H9 (cell line): ENCODE measurements at regions not wholly inside any gene's neighbourhood (a gene's known extent, or its start where the extent isn't known, plus 50 kb on each side); places are given as distances from the start of the nearest gene placed in this dataset.

Experiments used
- DNase-seq: peaks from one replicate; pipeline ENCODE4 v3.0.0-alpha.2; 2017
- H2AFZ ChIP-seq: one replicate; pipeline ENCODE4 v1.6.1; 2013; ENCODE audit warnings: mild to moderate bottlenecking, low read length, control low read depth, moderate library complexity
- H2AK5ac ChIP-seq: 2 replicates; pipeline ENCODE4 v1.6.1; 2013; ENCODE audit warnings: low read length, control low read depth, mixed read lengths; ENCODE audit not compliant: insufficient read length
- H2BK120ac ChIP-seq: one replicate; pipeline ENCODE4 v1.6.1; 2013; ENCODE audit warnings: low read depth, mild to moderate bottlenecking, low read length, control low read depth, inconsistent platforms; ENCODE audit not compliant: poor library complexity, severe bottlenecking
- H2BK12ac ChIP-seq: 2 replicates; pipeline ENCODE4 v1.6.1; 2013; ENCODE audit warnings: low read length, control low read depth, mixed read lengths, low read depth; ENCODE audit not compliant: insufficient read length
- H2BK15ac ChIP-seq: 2 replicates; pipeline ENCODE4 v1.6.1; 2013; ENCODE audit warnings: low read depth, low read length, control low read depth
- H2BK20ac ChIP-seq: one replicate; pipeline ENCODE4 v1.6.1; 2013; ENCODE audit warnings: low read depth, mild to moderate bottlenecking, low read length, control low read depth, inconsistent platforms; ENCODE audit not compliant: poor library complexity, severe bottlenecking
- H2BK5ac ChIP-seq: 2 replicates; pipeline ENCODE4 v1.6.1; 2013; ENCODE audit warnings: low read length, control low read depth, mixed read lengths; ENCODE audit not compliant: insufficient read length
- H3K14ac ChIP-seq: 2 replicates; pipeline ENCODE4 v1.6.1; 2013; ENCODE audit warnings: low read length, control low read depth; ENCODE audit not compliant: insufficient read depth
- H3K18ac ChIP-seq: 2 replicates; pipeline ENCODE4 v1.6.1; 2013; ENCODE audit warnings: low read depth, mild to moderate bottlenecking, mixed read lengths, low read length, control low read depth; ENCODE audit not compliant: insufficient read length
- H3K23ac ChIP-seq: 2 replicates; pipeline ENCODE4 v1.6.1; 2013; ENCODE audit warnings: low read length, control low read depth, mixed read lengths, low read depth; ENCODE audit not compliant: insufficient read length
- H3K23me2 ChIP-seq: 2 replicates; pipeline ENCODE4 v1.6.1; 2013; ENCODE audit warnings: low read depth, mild to moderate bottlenecking, mixed read lengths, low read length, control low read depth; ENCODE audit not compliant: insufficient read length, poor library complexity, severe bottlenecking
- H3K27ac ChIP-seq: 2 replicates; pipeline ENCODE4 v1.5.1; 2013; ENCODE audit warnings: low read length, control low read depth, mixed read lengths, low read depth; ENCODE audit not compliant: insufficient read length
- H3K27me3 ChIP-seq: 2 replicates; pipeline ENCODE4 v1.6.1; 2013; ENCODE audit warnings: low read length, control low read depth, inconsistent platforms; ENCODE audit not compliant: insufficient read depth
- H3K4ac ChIP-seq: 2 replicates; pipeline ENCODE4 v1.6.1; 2013; ENCODE audit warnings: low read depth, mild to moderate bottlenecking, control low read depth, inconsistent platforms, low read length, moderate library complexity
- H3K4me1 ChIP-seq: 2 replicates; pipeline ENCODE4 v1.6.1; 2013; ENCODE audit warnings: low read length, control low read depth, inconsistent platforms; ENCODE audit not compliant: insufficient read depth
- H3K4me2 ChIP-seq: 2 replicates; pipeline ENCODE4 v1.6.1; 2013; ENCODE audit warnings: low read length, control low read depth, mixed read lengths; ENCODE audit not compliant: insufficient read length, insufficient read depth
- H3K56ac ChIP-seq: 2 replicates; pipeline ENCODE4 v1.6.1; 2013; ENCODE audit warnings: low read depth, mild to moderate bottlenecking, mixed read lengths, low read length, control low read depth; ENCODE audit not compliant: insufficient read length
- H3K79me1 ChIP-seq: 2 replicates; pipeline ENCODE4 v1.6.1; 2013; ENCODE audit warnings: low read depth, mild to moderate bottlenecking, moderate library complexity, low read length, control low read depth, inconsistent platforms; ENCODE audit not compliant: insufficient read depth, poor library complexity, severe bottlenecking
- H3K79me2 ChIP-seq: 2 replicates; pipeline ENCODE4 v1.6.1; 2013; ENCODE audit warnings: low read length, control low read depth, inconsistent platforms; ENCODE audit not compliant: insufficient read depth
- H3K9ac ChIP-seq: 2 replicates; pipeline ENCODE4 v1.6.1; 2013; ENCODE audit warnings: low read length, control low read depth, mixed read lengths; ENCODE audit not compliant: insufficient read length; ENCODE audit errors: extremely low read depth
- H3K9me3 ChIP-seq: one replicate; pipeline ENCODE4 v1.6.1; 2013; ENCODE audit warnings: low read depth, low read length, inconsistent platforms; ENCODE audit not compliant: control insufficient read depth
- H3T11ph ChIP-seq: one replicate; pipeline ENCODE4 v1.6.1; 2013; ENCODE audit warnings: mild to moderate bottlenecking, low read length, control low read depth, inconsistent platforms
- H4K20me1 ChIP-seq: one replicate; pipeline ENCODE4 v1.6.1; 2013; ENCODE audit not compliant: control insufficient read depth, insufficient read length, insufficient read depth
- H4K5ac ChIP-seq: 2 replicates; pipeline ENCODE4 v1.6.1; 2013; ENCODE audit warnings: low read depth, mild to moderate bottlenecking, mixed read lengths, low read length, control low read depth; ENCODE audit not compliant: insufficient read length
- H4K8ac ChIP-seq: replicated peaks from 2 replicates; pipeline ENCODE4 v1.6.1; 2013; ENCODE audit warnings: low read length, control low read depth, mixed read lengths, low read depth; ENCODE audit not compliant: insufficient read length
- H4K91ac ChIP-seq: 2 replicates; pipeline ENCODE4 v1.6.1; 2013; ENCODE audit warnings: low read depth, mild to moderate bottlenecking, moderate library complexity, mixed read lengths, low read length, control low read depth; ENCODE audit not compliant: insufficient read length
- H3K27ac Mint-ChIP-seq, 3 experiments: 2 replicates in 2 of 3; 3 replicates in 1 of 3; pipeline ENCODE4 v1.8.0; 2020 to 2021; ENCODE audit warnings: mixed read lengths in 3 of 3, mild to moderate bottlenecking in 1 of 3, moderate library complexity in 1 of 3
- H3K27me3 Mint-ChIP-seq: 2 replicates; pipeline ENCODE4 v1.8.0; 2021; ENCODE audit warnings: low read depth, mild to moderate bottlenecking, moderate library complexity, mixed read lengths
- H3K36me3 Mint-ChIP-seq, 3 experiments: 2 replicates in 2 of 3; 3 replicates in 1 of 3; pipeline ENCODE4 v1.8.0; 2020 to 2021; ENCODE audit warnings: low read depth in 3 of 3, mixed read lengths in 3 of 3; ENCODE audit not compliant: insufficient read depth in 1 of 3
- H3K4me1 Mint-ChIP-seq, 2 experiments: 2 replicates each; pipeline ENCODE4 v1.8.0; 2020; ENCODE audit warnings: mixed read lengths in 2 of 2
- H3K4me3 Mint-ChIP-seq, 2 experiments: 2 replicates in 1 of 2; 3 replicates in 1 of 2; pipeline ENCODE4 v1.8.0; 2020 to 2021; ENCODE audit warnings: mild to moderate bottlenecking in 2 of 2, mixed read lengths in 2 of 2, moderate library complexity in 1 of 2
- H3K9me3 Mint-ChIP-seq, 2 experiments: 2 replicates in 1 of 2; 3 replicates in 1 of 2; pipeline ENCODE4 v1.8.0; 2020; ENCODE audit warnings: mild to moderate bottlenecking in 2 of 2, mixed read lengths in 2 of 2, moderate library complexity in 1 of 2
- WGBS: extraction: QIAGEN DNeasy Blood & Tissue Kit; methylation state at CpG from one replicate; pipeline ENCODE4 v1.1.7; 2013; ENCODE audit warnings: missing lambda C conversion rate, low lambda C conversion rate, mixed read lengths; ENCODE audit not compliant: insufficient read length; ENCODE audit errors: extremely low coverage; 5-methylcytosine and 5-hydroxymethylcytosine counted together
- TF ChIP-seq, protein P1 (sequence below): fragments of 200-600 bp; sonication (generic); conservative IDR thresholded peaks from 3 replicates; pipeline ENCODE4 v1.8.0; 2021; ENCODE audit warnings: antibody characterized with exemption, mild to moderate bottlenecking

DNA sequence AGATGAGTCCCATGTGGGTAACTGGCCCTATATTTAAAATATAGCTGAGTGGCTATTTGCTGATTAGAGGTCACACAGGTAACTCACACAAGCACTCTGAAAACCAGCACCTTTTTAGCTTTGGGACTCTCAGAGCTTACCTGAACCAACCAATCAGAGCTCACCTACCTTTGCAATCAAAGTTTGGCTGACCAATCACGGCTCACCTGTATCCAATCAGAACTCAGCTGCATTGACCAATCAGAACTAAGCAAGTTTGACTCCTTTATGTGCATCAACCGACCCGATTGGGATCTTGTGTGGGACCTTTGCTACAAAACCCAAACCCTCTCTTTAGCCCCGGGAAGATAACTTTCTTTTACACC lies 106.8 kb upstream of the NXT1 start:
- Histone ChIP-seq H3K9ac (no peak overlapping the region), H2AFZ (no peak overlapping the region), H4K20me1 (no peaks in the 10 kb centered on the region), H4K91ac (no peak overlapping the region), H2BK15ac (no peak overlapping the region), H3K79me1 (no peaks in the 10 kb centered on the region), H3K27ac (no peak overlapping the region), H3K79me2 (no peaks in the 10 kb centered on the region), H3T11ph (no peak overlapping the region), H3K27me3 (no peaks in the 10 kb centered on the region), H4K8ac (no peak overlapping the region), H3K14ac (no peak overlapping the region), H3K4me1 (no peaks in the 10 kb centered on the region), H3K23me2 (no peaks in the 10 kb centered on the region), H2BK5ac (no peak overlapping the region), H3K9me3 (no peaks in the 10 kb centered on the region), H3K23ac (no peak overlapping the region), H3K4ac (no peak overlapping the region), H2AK5ac (no peak overlapping the region), H2BK12ac (no peak overlapping the region), H4K5ac (no peak overlapping the region), H3K18ac (no peak overlapping the region), H2BK20ac (no peak overlapping the region), H3K56ac (no peak overlapping the region), H3K4me2 (no peak overlapping the region), H2BK120ac (no peak overlapping the region)
- Mint-ChIP-seq H3K36me3 (peaks cover 0 to 2% (median 0%) of the 10 kb centered on the region in 3 experiments; a peak in 2 of 7 replicates), H3K27me3 (peaks cover 17% of the 10 kb centered on the region), H3K4me1 (no peaks in the 10 kb centered on the region), H3K27ac (no peak overlapping the region), H3K9me3 (peaks cover 0 to 8% of the 10 kb centered on the region in 2 experiments; a peak in 4 of 5 replicates), H3K4me3 (no peak overlapping the region)
- TF ChIP-seq, protein P1, sequence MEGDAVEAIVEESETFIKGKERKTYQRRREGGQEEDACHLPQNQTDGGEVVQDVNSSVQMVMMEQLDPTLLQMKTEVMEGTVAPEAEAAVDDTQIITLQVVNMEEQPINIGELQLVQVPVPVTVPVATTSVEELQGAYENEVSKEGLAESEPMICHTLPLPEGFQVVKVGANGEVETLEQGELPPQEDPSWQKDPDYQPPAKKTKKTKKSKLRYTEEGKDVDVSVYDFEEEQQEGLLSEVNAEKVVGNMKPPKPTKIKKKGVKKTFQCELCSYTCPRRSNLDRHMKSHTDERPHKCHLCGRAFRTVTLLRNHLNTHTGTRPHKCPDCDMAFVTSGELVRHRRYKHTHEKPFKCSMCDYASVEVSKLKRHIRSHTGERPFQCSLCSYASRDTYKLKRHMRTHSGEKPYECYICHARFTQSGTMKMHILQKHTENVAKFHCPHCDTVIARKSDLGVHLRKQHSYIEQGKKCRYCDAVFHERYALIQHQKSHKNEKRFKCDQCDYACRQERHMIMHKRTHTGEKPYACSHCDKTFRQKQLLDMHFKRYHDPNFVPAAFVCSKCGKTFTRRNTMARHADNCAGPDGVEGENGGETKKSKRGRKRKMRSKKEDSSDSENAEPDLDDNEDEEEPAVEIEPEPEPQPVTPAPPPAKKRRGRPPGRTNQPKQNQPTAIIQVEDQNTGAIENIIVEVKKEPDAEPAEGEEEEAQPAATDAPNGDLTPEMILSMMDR, result no peak
- DNase-seq, result no peak
- WGBS, result no CpG with 5 or more reads among the region's 4 CpGs
